H4 (cell line): ENCODE measurements at regions not wholly inside any gene's neighbourhood (a gene's known extent, or its start where the extent isn't known, plus 50 kb on each side); places are given as distances from the start of the nearest gene placed in this dataset.
"Not testable (repeated sequence)": the region's sequence is repeated elsewhere in the genome, so short reads cannot be mapped to it uniquely, and the experiment has no call there.

Experiments used
- DNase-seq: peaks from one replicate; pipeline ENCODE4 v3.0.0-alpha.2; 2015; ENCODE audit warnings: low spot score

DNA sequence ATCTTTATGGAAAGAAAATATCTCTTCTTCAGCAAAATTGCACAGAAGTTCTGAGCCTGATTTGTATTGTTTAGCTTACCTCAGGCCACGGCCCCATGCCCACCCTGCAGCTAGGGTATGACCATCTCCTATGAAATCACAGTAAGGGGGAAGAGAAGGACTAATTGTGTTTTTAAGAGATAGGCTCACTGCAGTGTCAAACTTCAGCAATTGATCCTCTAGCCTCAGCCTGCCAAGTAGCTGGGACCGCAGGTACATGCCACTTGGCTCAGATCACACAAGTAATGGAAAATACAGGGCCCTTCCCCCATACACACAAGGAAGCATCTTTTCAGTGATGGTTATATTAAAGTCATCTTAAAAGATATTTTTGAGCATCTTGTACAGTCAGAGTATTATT is 60.0 kb downstream of the DMAC1 start:
- no peak for DNase-seq

DNA sequence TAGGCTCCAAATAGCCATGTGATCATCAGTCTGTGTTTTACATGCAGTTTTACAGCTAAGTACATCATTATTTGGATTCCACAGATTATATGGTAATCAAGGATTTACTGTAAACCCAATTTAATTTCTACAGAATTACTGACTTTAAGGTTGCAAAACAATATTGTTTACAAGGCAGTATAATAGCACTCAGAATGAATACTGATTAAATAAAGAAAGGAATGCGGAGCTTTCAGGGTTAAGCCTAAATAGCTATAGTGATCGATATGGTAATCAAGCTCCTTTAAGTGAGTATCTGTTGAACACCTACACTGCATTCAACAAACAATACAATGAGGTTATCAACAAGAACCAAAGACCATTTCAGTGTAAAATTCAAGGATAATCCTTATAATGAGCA is 64.3 kb downstream of the DMAC1 start:
- DNase-seq = no peak

DNA sequence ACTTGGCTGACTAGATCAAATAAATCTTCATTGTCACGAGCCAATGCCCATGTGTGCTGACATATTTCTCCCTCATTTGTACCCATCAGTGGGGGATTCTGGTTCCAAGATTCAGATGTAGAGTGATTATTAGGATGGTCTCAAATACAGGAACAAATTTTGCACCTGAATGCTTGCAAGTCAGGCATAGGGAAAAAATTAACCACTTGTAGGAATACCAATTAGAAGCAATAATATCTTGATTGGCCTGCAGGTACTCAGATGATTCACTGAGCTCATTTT is 69.5 kb downstream of the DMAC1 start:
- no peak for DNase-seq

DNA sequence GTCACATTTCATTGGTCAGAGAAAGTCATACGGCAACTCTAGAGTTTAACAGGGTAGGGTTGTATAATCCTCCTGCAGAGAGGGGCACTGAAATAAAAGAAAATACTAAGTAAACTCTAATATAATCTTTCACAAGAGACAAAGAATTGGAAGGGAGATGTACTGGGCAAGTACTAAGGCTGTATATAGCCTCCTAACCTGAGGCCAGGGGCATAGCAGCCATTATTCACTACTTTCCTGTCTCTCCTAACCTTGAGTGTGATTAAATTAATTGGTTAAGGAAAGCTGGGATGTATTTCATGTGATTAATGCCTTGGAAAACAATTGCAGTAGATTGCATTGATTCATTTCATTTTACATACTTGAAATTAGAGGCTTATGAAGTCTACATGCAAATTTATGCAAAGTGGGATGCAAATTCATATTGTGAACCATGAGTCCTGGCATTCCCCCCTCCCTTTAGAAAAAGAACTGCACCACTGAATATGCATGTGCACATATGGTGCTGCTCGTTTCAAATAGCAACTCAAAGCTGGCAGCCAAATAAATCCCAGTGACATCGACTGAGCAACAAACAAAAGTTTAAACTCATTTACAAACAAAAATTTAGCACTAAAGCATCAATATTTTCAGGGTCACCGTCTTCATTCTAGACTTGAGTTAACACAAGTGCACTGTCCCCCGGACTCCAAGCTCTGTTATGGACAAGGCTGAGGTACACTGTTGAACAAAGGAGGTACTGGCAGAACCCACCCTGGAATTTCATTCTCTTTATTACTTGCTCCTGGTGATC is 70.0 kb downstream of the DMAC1 start:
- DNase-seq = no peak

DNA sequence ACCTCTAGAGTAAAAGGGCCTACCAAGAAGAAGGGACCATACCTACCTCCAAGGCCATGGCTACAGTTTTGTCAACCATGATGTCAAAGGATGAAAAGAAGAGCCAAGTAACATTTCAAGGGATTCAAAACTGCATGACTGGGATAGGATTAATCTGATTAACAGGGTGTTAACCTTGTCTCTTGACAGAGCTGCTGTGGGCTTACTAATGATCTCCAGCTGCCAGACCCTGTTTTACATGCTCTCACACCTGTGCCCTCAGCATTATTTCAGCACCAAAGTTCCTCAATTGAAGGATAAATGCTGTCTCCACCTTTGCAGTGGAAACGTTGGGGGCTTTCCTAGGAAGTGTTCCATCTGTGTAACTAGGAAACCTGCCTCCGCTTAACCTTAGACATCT is 78.3 kb downstream of the DMAC1 start:
- DNase-seq = no peak

DNA sequence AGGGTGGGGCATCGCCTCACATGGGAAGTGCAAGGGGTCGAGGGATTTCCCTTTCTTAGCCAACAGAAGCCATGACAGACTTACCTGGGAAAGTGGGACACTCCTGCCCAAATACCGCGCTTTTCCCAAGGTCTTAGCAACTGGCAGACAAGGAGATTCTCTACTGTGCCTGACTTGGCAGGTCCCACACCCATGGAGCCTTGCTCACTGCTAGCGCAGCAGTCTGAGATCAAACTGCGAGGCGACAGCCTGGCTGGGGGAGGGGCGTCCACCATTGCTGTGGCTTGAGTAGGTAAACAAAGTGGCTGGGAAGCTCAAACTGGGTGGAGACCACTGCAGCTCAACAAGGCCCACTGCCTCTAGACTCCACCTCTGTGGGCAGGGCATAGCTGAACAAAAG is 86.5 kb downstream of the DMAC1 start:
- DNase-seq = not testable (repeated sequence)

DNA sequence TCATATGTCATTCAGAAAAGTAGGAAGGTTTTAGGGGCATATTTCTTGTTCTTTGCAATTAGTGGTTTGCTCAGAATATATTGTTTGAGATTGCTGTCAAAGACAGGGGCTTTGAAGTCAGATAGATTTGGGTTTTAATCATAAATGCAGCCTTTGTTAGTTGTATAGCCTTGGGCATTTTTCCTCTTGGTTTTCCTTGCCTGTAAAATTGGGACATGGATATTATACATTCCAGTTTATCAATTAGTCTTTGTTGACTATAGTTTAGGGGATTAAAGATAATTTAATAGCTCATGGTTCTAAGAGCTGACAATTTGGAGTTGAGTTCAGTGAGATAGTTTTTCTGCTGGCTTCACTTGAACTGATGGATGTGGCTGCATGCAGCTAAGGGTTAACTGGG is 88.9 kb downstream of the DMAC1 start:
- no peak for DNase-seq

DNA sequence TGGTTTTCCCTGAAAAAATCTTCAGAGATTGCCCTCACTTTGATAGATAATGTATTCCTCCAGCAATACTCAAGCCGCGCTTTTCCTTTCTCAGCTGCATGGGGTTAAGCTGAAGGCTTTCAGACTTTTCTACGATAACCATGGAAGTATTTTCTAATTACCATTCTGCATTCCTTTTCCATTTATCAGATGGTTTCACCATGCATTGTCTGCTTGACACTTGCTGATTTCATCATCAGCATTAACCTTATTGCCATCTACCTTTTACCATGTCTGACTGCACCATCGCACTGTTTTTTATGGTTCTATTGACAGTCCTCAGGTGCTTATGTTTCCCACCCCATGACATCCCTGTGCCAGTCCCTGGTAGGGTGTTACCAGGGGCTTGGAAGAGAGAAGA is 91.6 kb downstream of the DMAC1 start:
- no peak for DNase-seq

DNA sequence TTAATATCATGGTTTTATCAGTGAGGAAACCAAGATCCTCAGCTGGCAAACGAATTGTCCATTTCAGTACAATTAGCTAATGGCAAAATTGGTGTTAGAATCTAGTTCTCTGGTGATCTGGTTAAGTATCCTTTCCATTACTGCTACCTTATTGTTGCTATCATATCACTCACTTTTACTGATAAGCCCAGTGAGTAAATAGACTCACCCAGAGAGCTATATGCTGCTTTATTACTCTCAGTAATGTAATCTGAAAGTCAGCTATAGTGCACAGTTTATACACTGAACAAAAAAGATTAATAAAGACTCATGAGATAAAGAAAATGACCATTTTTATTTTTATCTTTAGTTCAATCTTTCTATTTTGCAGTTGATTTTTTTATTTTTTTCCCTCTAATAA is 95.0 kb downstream of the DMAC1 start:
- DNase-seq = no peak

DNA sequence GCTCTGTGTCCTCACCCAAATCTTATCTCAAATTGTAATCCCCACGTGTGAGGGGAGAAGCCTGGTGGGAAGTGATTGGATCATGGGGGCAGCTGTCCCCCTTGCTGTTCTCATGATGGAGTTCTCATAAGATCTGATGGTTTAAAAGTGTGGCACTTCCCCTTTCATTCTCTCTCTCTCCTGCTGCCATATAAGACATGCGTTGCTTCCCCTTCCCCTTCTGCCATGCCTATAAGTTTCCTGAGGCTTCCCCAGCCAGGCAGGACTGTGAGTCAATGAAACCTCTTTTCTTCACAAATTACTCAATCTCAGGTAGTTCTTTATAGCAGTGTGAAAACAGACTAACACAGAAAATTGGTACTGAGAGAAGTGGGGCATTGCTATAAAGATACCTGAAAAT is 107.7 kb downstream of the DMAC1 start:
- no peak for DNase-seq

DNA sequence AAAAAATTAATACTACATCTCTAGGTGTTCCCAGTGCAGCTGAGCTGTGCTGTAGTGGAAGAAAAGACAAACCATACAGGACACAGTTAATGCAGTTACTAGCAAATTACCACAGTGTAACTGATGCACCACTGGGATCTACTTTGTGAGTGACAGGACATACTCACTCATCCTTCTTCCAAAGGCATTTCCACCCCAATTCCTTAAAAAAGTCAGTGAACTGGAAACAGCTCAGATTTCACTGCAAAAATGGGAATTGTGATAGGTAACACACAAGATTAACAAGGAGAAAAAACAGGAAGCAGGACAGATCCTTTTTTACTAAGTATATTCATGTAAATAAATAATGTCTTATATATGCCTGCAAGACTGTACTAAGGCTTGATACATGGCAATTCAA is 109.6 kb downstream of the DMAC1 start:
- no peak for DNase-seq

DNA sequence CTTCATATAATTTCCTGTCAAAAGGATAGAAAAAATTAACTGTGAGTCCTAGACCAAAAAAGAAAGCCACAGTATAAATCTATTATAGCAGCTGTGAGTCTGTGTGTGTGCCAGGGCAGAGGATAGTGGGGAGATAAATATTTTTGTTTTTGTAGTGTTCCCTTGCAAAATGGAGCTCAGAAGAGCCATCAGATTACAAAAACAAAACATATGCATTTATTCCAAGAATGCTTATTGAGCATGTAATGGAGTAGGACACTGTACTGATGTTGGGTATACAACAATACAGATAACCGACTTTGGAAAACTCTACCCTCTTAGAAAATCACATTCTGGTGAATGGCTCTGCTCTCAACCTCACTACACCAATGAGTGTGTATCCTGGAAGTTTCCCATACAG is 111.0 kb downstream of the DMAC1 start:
- DNase-seq = no peak

DNA sequence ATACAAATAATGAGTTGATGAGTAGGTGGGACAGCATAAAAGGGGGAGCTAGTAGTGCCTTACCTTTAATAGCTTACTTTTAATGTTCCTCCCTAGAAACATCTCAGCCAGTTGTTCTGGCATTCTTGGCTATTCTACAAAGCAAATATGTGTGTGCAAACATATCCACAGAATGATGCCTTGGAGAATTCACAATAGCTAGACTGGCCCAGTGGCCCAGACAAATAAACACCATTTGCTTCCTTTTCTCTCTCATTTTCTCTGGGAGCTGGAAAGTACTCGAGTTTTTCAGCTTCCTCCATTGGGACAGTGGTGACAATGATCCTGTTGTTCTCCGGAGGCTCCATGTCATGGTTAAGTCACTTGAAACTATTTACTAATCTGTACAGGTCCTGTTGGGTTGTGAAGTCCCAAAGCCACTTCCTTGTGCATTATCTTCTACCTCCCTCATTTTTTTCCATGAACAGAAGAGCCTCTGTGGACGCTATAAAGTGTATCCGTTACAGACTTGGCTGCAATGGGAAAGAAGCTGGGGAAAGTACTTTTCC is 122.9 kb downstream of the DMAC1 start:
- DNase-seq = no peak

DNA sequence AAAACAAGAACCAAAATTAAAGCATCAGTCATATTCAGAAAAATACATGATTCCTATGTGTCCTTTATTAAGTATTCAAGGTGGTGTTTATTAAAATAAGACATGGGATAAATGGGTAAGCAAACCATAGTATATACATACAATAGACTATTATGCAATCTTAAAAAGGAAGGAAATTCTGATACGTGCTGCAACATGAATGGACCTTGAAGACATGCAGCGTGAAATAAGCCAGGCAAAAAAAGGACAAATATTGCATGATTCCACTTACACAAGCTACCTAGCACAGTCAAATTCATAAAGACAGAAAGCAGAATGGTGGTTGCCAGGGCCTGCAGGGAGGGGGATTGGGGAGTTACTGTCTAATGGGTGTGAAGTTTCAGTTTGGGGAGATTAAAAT is 127.7 kb downstream of the DMAC1 start:
- no peak for DNase-seq

DNA sequence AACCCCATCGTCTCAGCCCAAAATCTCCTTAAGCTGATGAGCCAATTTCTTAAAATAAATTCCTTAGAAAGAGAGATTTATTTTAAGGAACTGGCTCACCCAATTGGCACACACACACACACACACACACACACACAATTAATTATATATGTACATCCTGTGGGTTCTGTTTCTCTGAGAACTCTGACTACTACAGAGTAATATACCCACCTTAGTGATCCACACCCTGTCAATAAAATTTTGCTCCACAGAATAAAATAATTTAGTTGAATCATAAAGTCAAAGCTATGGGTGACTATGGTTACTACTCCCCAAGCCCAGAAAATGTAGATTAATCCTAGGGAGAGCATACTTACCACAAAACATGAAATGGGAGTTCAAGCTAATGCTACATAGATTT is 131.0 kb downstream of the DMAC1 start:
- no peak for DNase-seq

DNA sequence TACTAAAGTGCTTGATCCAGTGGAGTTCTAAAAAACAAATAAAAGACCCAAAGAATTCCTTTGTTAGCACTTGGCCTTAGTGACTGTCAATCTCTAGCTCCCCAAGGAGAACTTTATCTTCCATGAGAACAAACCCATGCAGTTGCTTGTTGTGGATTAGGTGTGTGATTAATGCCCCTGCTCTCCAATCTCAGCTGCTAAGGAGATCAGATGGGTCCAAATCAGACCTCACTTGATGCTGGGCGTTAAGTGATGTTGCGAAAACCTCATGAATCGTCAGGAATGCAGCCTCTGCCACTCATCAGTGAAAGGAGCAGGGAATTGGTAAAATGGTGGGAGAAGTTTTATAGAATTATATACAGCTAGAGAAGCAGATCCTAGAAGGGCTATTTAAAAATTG is 133.7 kb downstream of the DMAC1 start:
- DNase-seq = no peak

DNA sequence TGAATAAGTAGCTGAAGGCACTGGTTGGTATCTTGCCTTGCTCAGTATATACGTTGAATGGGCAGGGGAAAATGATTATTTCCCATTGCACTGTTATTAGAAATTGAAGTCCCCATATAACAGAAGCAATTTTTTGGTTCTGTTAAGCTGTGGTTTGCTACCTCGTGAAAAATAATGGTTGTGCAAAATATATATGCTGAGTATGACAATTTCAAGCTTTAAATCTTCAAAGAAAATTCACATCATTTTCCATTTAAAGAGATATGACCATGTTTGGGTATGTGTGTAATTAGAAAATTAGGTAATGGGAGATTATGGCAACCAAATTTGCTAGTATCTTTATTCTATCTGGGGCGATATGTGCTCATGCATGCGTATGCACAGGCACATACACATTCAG is 139.8 kb downstream of the DMAC1 start:
- no peak for DNase-seq

DNA sequence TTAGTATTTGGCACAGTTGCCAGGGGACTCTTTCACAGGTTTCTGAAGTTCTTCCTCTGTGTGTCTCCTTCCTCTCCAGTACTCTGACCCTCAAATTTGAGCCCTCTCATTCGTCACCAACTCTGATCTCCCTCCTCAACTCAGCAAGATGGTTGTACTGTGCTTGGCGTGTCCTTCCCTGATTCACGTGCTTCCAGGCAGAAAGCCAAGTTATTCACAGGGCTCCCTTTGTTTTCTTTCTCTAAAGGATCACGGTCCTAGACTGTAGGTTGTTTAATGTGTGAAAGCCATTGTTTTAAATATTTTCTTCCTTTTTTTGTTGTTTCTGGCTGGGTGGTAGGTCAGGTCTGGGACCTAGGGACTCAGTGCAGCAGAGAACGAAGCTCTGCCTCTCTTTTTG is 142.9 kb downstream of the DMAC1 start:
- DNase-seq = peak; percentile 2

DNA sequence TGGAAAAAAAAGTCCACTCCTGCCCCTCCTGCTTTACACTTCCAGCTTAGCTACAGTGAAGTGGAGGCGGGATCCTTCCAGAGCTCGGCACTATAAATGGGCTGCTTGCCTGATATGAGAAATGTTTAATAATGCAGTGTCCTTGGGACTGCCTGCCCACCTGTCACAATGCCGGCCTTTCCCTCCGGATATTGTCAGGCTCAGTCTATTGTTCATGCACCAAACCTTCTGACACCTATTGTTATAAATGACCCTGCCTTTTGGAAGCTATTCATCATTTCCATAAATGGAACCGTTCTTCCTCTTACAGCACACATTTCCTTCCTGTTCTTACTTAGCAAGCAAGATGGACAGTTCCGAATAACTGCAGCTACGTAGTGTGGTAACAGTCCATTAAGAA is 146.3 kb downstream of the DMAC1 start:
- no peak for DNase-seq

DNA sequence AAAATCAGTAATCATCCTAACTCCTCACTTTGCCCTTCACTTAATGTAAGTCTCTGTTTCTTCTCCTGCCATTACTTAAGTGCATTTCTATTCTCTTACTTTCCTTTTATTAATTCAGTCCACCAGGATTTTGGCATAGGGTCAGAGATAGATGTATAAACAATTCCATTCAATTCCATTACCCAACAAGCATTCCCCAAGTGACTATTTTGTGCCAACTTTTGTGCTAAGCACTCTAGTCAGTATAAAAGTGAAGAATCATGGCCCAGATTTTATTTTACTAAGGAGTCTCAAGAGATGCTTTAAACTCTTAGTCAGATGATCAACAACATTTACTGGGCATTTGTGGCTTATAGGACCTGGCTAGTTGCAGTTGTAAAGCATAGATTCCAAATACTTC is 159.3 kb downstream of the DMAC1 start:
- DNase-seq = no peak

DNA sequence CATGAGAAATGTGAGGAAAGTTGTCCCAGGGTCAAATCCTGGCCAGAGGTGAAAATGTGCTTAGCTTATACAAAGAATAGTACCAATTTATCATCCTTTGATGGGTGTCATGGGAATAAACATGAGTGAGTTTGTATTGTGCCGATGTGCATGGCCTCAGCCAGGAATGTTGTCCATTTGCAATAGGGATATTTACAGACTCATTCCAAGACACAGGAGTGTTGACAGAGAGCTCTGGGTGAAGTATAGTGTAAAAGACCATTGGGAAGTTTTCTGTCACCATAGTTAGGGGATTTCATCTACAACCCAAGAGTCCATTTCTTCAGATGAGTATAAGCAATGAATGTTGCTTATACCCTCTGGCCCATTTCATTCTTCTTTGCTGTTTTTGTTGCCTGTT is 160.1 kb downstream of the DMAC1 start:
- DNase-seq = no peak

DNA sequence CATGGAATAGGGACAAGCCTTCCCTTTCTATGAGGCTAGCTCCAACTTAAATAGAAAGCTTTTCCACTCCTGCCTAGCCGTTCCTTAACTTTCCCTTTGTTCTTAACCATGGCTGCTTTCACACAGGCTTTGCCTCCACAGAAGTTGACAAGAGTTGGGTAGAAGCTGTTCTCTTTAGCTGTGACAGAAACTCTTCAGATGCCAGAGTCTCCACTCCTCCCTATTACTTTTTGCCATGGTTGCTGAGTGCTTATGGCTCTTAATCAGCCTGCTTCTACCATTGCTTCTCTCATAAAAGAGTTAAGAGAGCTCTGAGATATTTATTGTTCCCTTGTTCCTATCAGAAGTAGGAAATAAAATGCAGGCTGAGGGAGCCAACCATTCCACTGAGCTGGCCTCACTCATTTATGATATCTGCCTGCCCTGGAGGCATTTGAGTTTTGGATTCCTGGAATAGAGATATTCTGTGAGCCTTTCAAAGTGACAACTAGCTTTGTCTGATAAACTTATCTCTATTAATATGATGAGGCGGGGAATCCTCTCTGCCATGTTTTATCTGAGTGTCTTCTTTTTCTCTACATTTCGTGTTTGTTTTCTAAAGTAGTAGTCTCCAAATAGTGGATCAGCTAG is 162.6 kb downstream of the DMAC1 start:
- no peak for DNase-seq

DNA sequence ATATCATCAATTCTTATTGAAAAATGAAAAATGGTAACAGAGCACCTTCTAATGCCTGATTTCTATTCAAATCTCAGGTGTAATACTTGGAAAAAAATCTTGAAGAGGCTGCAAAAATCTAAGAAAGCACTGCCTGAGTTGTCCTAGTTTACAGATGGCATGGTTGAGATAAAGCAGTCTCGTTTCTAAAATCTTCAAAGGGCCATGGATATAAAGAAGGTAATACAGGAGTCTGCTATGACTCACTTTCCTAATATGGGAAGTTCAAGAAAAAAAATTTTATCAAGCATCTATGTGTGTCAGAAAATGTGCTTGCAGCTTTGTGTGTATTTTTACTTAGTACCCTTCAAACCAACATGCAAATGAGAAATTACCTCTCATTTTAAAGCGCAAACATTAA is 163.3 kb downstream of the DMAC1 start:
- DNase-seq = no peak

DNA sequence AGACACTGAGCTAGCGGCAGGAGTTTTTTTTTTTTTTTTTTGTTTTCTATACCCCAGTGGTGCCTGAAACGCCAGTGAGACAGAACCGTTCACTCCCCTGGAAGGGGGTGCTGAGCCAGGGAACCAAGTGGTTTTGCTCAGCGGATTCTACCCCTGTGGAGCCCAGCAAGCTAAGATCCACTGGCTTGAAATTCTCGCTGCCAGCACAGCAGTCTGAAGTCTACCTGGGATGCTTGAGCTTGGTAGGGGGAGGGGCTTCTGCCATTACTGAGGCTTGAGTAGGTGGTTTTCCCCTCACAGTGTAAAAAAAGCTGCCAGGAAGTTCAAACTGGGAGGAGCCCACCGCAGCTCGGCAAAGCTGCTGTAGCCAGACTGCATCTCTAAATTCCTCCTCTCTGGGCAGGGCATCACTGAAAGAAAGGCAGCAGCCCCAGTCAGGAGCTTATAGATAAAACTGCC is 173.0 kb downstream of the DMAC1 start:
- not testable (repeated sequence) for DNase-seq
